DND-41 (cell line): ENCODE measurements at regions not wholly inside any gene's neighbourhood (a gene's known extent, or its start where the extent isn't known, plus 50 kb on each side); places are given as distances from the start of the nearest gene placed in this dataset.

Experiments
- ATAC-seq: fragments of 200-7000 bp; cut with Tn5 transposase; 3 replicates; pipeline ENCODE4 v1.9.1; 2021; ENCODE audit warnings: low read depth; ENCODE audit not compliant: insufficient read depth
- DNase-seq: peaks from one replicate; pipeline ENCODE4 v3.0.0-alpha.2; 2020
- H2AFZ ChIP-seq: 2 replicates; pipeline ENCODE4 v1.6.0; 2012; ENCODE audit warnings: low read depth, low read length
- H3K27ac ChIP-seq: 2 replicates; pipeline ENCODE4 v1.5.1; 2012; ENCODE audit warnings: low read length, inconsistent platforms
- H3K27me3 ChIP-seq: fragments of 200-600 bp; sonication (generic); 2 replicates; pipeline ENCODE4 v1.6.0; 2012; ENCODE audit warnings: low read length, mild to moderate bottlenecking, inconsistent platforms; ENCODE audit not compliant: insufficient read depth, poor library complexity
- H3K36me3 ChIP-seq: 2 replicates; pipeline ENCODE4 v1.5.1; 2012; ENCODE audit warnings: low read length, inconsistent platforms; ENCODE audit not compliant: insufficient read depth
- H3K4me1 ChIP-seq: 2 replicates; pipeline ENCODE4 v1.5.1; 2012; ENCODE audit warnings: mild to moderate bottlenecking, low read length; ENCODE audit not compliant: insufficient read depth
- H3K4me2 ChIP-seq: 2 replicates; pipeline ENCODE4 v1.6.0; 2012; ENCODE audit warnings: mild to moderate bottlenecking, moderate library complexity, low read length, inconsistent platforms; ENCODE audit not compliant: insufficient read depth
- H3K4me3 ChIP-seq, 2 experiments: fragments of 200-600 bp in 1 of 2; shearing (Covaris generic) in 1 of 2; 2 replicates each; pipeline ENCODE4 v1.5.1; 2012 to 2016; ENCODE audit warnings: inconsistent platforms in 2 of 2, low read length in 2 of 2, mild to moderate bottlenecking in 2 of 2, low read depth in 1 of 2, moderate library complexity in 1 of 2
- H3K79me2 ChIP-seq: 2 replicates; pipeline ENCODE4 v1.6.0; 2012; ENCODE audit warnings: low read length, inconsistent platforms; ENCODE audit not compliant: insufficient read depth
- H3K9ac ChIP-seq: 2 replicates; pipeline ENCODE4 v1.6.0; 2012; ENCODE audit warnings: low read depth, mild to moderate bottlenecking, inconsistent platforms, low read length, moderate library complexity
- H3K9me3 ChIP-seq: 2 replicates; pipeline ENCODE4 v1.5.1; 2012; ENCODE audit warnings: low read length, moderate library complexity, mild to moderate bottlenecking, inconsistent platforms; ENCODE audit not compliant: insufficient read depth, severe bottlenecking
- H4K20me1 ChIP-seq: 2 replicates; pipeline ENCODE4 v1.6.0; 2012; ENCODE audit warnings: low read length; ENCODE audit not compliant: insufficient read depth
- CTCF ChIP-seq: IDR thresholded peaks from 2 replicates; pipeline ENCODE4 v1.5.1; 2012; ENCODE audit warnings: borderline replicate concordance, low read length, moderate library complexity, mild to moderate bottlenecking; ENCODE audit not compliant: poor library complexity, severe bottlenecking; ENCODE audit errors: extremely low read depth
- EZH2 ChIP-seq: IDR thresholded peaks from 3 replicates; pipeline ENCODE4 v1.6.1; 2012; ENCODE audit warnings: borderline replicate concordance, low read depth, mild to moderate bottlenecking, moderate library complexity, low read length, inconsistent platforms; ENCODE audit not compliant: severe bottlenecking

GRCh38 chr17:77493901-77494663 lies 353.3 kb downstream of the SEC14L1 start:
- Histone ChIP-seq H3K4me2 (no peak overlapping the region), H3K9me3 (no peaks in the 10 kb centered on the region), H4K20me1 (peaks cover 79% of the 10 kb centered on the region), H3K4me1 (no peaks in the 10 kb centered on the region), H3K9ac (no peak overlapping the region), H3K27me3 (no peaks in the 10 kb centered on the region), H2AFZ (no peak overlapping the region), H3K79me2 (peaks cover 22% of the 10 kb centered on the region), H3K36me3 (peaks cover 96% of the 10 kb centered on the region), H3K27ac (peak overlapping the region; percentile 52), H3K4me3 (no peak overlapping the region)
- ATAC-seq (no peak), DNase-seq (no peak)
- TF ChIP-seq EZH2 (no peak), CTCF (no peak)

GRCh38 chr17:77494664-77495435 lies 354.1 kb downstream of the SEC14L1 start:
- Histone ChIP-seq H3K27ac (peak overlapping the region; percentile 52), H3K9me3 (no peaks in the 10 kb centered on the region), H3K4me3 (no peak overlapping the region), H3K4me1 (no peaks in the 10 kb centered on the region), H3K79me2 (peaks cover 17% of the 10 kb centered on the region), H4K20me1 (peaks cover 79% of the 10 kb centered on the region), H3K27me3 (no peaks in the 10 kb centered on the region), H2AFZ (no peak overlapping the region), H3K4me2 (no peak overlapping the region), H3K36me3 (peaks cover 96% of the 10 kb centered on the region), H3K9ac (no peak overlapping the region)
- ATAC-seq (peak; percentile 65), DNase-seq (peak; percentile 72)
- TF ChIP-seq EZH2 (no peak), CTCF (peak; percentile 90)

GRCh38 chr17:77495575-77495974 lies 354.8 kb downstream of the SEC14L1 start:
- Histone ChIP-seq H3K9ac (no peak overlapping the region), H3K4me3 (no peak overlapping the region), H4K20me1 (peaks cover 76% of the 10 kb centered on the region), H3K27me3 (no peaks in the 10 kb centered on the region), H3K79me2 (peaks cover 12% of the 10 kb centered on the region), H3K4me2 (no peak overlapping the region), H3K9me3 (no peaks in the 10 kb centered on the region), H2AFZ (no peak overlapping the region), H3K27ac (peak overlapping the region; percentile 52), H3K36me3 (peaks cover 96% of the 10 kb centered on the region), H3K4me1 (no peaks in the 10 kb centered on the region)
- TF ChIP-seq CTCF (no peak), EZH2 (no peak)
- ATAC-seq (no peak), DNase-seq (no peak)
